ENCODE measurements at regions not wholly inside any gene's neighbourhood (a gene's known extent, or its start where the extent isn't known, plus 50 kb on each side); places are given as distances from the start of the nearest gene placed in this dataset.

DNA sequence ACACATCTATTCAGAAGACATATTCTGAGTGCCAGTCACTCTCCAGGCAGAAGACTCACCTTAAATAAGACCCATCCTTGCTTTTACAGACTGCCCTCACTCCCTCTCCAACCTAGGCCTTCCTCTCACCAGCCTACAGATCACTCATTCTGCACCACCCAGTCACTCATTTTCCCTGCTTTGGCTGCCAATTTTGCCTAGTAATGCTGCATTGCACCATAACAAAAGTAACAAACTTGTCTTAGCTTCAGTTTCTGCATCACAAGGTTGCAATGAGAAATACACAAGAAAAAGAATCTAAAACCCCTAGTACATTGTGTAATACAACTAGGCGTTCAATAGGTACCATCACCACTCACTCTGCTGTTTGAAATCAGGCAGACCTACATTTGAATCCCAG is 292.4 kb downstream of the PLPP3 start:
- no peaks in the 10 kb centered on the region for H3K4me1 Mint-ChIP-seq (ENCODE audit: low read depth)
- H3K36me3 Mint-ChIP-seq (ENCODE audit: low read depth), result no peaks in the 10 kb centered on the region
- H3K27me3 Mint-ChIP-seq (ENCODE audit: low read depth), result no peaks in the 10 kb centered on the region
- no peak overlapping the region for H3K4me3 Mint-ChIP-seq
- H3K27ac Mint-ChIP-seq, result no peak overlapping the region
- H3K9me3 Mint-ChIP-seq, result no peaks in the 10 kb centered on the region

DNA sequence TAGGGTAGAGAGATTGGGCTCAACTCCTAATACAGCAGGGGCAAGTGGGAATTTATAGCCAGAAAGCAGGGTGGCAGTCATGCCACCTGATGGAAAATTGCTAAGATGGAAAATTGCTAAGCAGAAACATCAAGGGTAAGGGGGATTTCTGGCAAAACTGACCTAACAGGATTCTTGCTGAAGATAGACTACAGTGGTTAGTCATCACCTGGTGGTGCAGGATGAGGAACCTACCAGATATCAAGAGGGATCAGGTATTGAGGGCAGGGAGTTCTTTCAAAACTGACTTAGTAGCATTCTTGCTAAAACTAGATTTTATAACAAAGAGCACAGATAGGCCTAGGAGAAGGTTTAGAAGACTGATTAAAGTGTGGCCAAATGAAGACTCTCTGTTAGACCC is 292.9 kb downstream of the PLPP3 start:
- no peaks in the 10 kb centered on the region for H3K36me3 Mint-ChIP-seq (ENCODE audit: low read depth)
- no peaks in the 10 kb centered on the region for H3K27me3 Mint-ChIP-seq (ENCODE audit: low read depth)
- H3K4me1 Mint-ChIP-seq (ENCODE audit: low read depth), result no peaks in the 10 kb centered on the region
- no peak overlapping the region for H3K27ac Mint-ChIP-seq
- no peak overlapping the region for H3K4me3 Mint-ChIP-seq
- H3K9me3 Mint-ChIP-seq, result no peaks in the 10 kb centered on the region

DNA sequence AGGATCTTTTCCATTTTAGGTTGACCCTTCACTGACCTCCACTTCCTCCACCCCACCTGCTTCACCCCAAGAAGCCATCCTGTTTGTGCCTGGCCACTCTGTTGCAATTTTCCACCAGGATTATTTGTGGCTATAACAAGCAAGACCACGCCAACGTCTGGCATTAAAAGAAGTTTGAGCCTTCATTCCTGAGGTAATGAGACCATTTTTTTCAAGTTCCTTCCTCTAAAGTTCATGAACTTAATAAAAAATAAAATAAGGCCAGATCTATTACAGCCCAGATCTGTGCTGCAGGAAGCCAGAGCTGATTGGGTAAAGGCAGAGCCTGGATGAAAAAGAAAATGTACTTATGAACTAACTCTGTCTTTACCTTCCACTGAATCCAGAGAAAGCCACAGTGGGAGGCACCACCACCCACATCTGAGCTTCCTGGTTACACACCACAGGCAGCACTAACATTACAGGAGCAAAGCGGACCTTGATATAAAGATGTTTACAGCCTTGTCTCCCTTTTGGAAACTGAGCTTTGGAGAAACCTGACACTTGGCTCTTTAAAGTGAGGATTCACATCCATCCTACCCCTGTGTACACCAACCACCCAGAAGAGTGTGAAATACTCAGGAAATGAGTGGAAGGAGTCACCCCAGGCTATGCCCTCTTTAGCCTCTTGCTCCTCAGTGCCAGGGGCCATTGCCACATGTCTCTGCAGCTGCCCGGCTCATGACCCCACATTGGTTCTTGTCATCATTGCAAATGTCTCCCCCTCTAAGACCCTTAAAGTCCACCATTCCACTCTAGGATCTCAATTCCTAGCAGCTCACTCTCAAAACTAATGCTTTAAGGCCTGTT is 293.6 kb downstream of the PLPP3 start:
- Mint-ChIP-seq H3K4me1 (ENCODE audit: low read depth) (no peaks in the 10 kb centered on the region), H3K36me3 (ENCODE audit: low read depth) (no peaks in the 10 kb centered on the region), H3K4me3 (no peak overlapping the region), H3K27me3 (ENCODE audit: low read depth) (no peaks in the 10 kb centered on the region), H3K27ac (no peak overlapping the region), H3K9me3 (no peaks in the 10 kb centered on the region)

DNA sequence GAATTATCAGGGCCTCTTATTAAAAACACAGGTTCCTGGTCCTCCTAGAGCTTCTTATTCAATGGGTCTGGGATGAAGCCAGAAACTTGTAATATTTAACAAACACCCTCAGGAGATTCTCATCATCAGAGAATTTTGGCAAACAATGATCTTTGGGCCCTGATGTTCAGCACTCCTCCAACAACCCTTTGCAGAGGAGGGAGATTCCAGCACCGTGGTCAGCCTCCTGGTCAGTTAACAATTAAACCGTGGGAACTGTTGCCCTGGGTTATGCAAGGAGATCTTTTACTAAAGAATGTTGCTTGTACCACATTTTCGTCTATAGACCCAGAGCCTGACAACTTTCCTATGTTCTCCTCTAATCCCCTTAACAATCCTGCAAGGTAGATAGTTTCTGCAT is 294.4 kb downstream of the PLPP3 start:
- no peaks in the 10 kb centered on the region for H3K4me1 Mint-ChIP-seq (ENCODE audit: low read depth)
- H3K27me3 Mint-ChIP-seq (ENCODE audit: low read depth), result no peaks in the 10 kb centered on the region

DNA sequence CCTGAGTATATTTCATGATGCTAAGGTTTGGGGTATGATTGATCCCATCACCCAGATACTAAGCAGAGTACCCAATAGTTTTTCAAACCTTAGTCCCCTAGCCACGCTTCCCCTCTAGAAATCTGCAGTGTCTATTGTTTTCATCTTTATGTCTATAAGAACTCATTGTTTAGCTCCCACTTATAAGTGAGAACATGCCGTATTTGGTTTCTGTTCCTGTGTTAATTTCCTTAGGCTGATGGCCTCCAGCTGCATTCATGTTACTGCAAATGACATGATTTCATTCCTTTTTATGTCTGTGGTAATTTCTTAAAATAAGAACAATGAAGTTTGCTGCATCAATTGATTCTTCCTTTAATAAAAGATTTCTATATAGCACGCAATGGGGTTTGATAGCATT is 301.3 kb downstream of the PLPP3 start:
- Mint-ChIP-seq H3K27ac (no peak overlapping the region), H3K9me3 (no peaks in the 10 kb centered on the region), H3K27me3 (ENCODE audit: low read depth) (no peaks in the 10 kb centered on the region), H3K4me1 (ENCODE audit: low read depth) (no peaks in the 10 kb centered on the region), H3K36me3 (ENCODE audit: low read depth) (no peaks in the 10 kb centered on the region), H3K4me3 (no peak overlapping the region)

More for the DNA sequence above, 294.4 kb downstream of the PLPP3 start:
- no peak overlapping the region for H3K4me3 Mint-ChIP-seq
- no peak overlapping the region for H3K27ac Mint-ChIP-seq
- no peaks in the 10 kb centered on the region for H3K36me3 Mint-ChIP-seq (ENCODE audit: low read depth)
- no peaks in the 10 kb centered on the region for H3K9me3 Mint-ChIP-seq

DNA sequence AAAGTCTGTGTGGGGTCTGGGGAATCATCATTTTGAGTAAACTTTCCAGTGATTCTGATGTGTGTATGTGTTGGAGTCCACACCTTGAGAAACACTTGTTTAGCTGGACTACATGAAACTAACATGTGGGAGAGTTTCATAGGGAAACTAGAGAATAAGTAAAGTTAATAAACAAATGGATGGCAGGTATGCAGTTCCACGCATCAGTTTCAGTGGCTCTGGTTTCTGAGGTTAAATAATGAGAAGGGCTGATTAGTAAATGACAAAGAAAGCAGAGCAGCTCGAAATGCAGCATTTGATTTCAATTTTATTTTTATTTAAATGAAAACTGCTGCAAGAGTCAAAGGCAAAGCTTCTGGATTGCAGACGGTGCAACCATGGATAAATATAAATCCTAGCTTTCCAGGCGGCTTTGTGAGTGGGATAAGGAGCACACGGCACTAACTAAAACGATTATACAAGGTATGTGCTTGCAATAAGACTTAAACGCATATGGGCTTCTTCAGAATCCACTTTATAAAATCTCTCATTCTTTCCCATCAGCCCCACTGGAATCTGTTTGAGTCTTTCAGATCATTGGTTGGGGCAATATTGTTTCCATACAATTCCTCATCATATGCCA is 310.7 kb downstream of the PLPP3 start:
- Mint-ChIP-seq H3K27ac (no peak overlapping the region), H3K36me3 (ENCODE audit: low read depth) (no peaks in the 10 kb centered on the region)

DNA sequence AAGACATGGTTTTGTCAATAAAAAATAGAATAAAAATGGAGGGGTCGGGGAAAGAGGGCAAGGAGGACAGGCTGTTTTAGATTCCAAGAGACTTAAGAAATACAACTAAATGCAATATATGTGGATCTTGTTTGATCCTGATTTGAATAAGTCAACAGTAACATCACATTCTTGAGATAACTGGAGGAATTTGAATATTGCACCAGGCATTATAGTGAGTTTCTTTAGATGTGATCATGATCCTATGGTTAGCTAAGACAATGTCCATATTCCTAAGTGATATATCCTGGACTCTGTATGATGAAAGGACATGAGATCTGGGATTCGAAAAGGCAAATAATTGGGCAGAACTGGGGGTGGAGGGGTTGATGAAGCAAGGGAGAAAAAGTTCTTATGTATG is 311.8 kb downstream of the PLPP3 start:
- H3K27ac Mint-ChIP-seq, result no peak overlapping the region

More for the DNA sequence above, 310.7 kb downstream of the PLPP3 start:
- no peak overlapping the region for H3K4me3 Mint-ChIP-seq
- no peaks in the 10 kb centered on the region for H3K27me3 Mint-ChIP-seq (ENCODE audit: low read depth)
- no peaks in the 10 kb centered on the region for H3K4me1 Mint-ChIP-seq (ENCODE audit: low read depth)
- H3K9me3 Mint-ChIP-seq, result no peaks in the 10 kb centered on the region

DNA sequence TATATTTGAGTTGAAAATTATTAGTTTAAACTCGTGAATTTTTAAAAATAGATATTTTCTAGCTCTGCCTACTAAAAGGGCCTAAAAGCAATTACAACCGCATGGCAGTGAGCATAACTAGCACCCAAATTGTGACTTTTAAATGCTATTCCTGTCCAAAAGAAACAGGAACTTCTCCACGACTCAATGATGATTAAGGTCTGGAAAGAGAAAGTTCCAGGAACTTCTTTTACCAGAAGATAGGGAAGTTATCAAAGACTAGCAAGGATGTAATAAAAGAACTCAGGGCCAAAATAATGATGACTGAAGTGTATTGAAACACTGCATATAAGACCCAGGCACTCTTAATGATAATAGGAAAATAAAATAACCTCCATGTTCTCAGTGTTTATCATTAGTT is 313.0 kb downstream of the PLPP3 start:
- H3K36me3 Mint-ChIP-seq (ENCODE audit: low read depth), result no peaks in the 10 kb centered on the region
- H3K4me1 Mint-ChIP-seq (ENCODE audit: low read depth), result no peaks in the 10 kb centered on the region
- H3K9me3 Mint-ChIP-seq, result no peaks in the 10 kb centered on the region
- H3K4me3 Mint-ChIP-seq, result no peak overlapping the region
- no peaks in the 10 kb centered on the region for H3K27me3 Mint-ChIP-seq (ENCODE audit: low read depth)
- no peak overlapping the region for H3K27ac Mint-ChIP-seq

More for the DNA sequence above, 311.8 kb downstream of the PLPP3 start:
- Mint-ChIP-seq H3K4me3 (no peak overlapping the region), H3K27me3 (ENCODE audit: low read depth) (no peaks in the 10 kb centered on the region), H3K9me3 (no peaks in the 10 kb centered on the region), H3K36me3 (ENCODE audit: low read depth) (no peaks in the 10 kb centered on the region), H3K4me1 (ENCODE audit: low read depth) (no peaks in the 10 kb centered on the region)

DNA sequence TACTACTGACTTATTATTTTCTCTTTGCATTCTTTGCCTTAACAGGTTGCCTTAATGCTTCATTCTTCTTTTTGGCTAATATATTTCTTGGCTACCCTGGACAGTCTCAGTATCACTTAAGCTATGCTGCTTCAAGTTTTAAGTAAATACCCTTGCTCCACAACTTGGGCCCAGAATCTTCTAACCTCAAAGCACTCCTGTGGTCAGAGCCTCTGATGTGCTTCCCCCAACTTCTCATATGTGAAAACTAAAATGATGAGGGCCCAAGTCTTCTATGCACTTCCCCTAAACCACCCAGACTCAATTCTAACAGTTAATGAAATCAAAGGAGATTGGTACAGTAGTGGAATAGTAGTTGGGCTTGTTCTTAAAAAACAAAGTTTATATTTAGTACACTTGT is 314.1 kb downstream of the PLPP3 start:
- no peaks in the 10 kb centered on the region for H3K9me3 Mint-ChIP-seq
- H3K4me3 Mint-ChIP-seq, result no peak overlapping the region
- no peaks in the 10 kb centered on the region for H3K36me3 Mint-ChIP-seq (ENCODE audit: low read depth)
- H3K27me3 Mint-ChIP-seq (ENCODE audit: low read depth), result no peaks in the 10 kb centered on the region
- H3K27ac Mint-ChIP-seq, result no peak overlapping the region
- H3K4me1 Mint-ChIP-seq (ENCODE audit: low read depth), result no peaks in the 10 kb centered on the region

DNA sequence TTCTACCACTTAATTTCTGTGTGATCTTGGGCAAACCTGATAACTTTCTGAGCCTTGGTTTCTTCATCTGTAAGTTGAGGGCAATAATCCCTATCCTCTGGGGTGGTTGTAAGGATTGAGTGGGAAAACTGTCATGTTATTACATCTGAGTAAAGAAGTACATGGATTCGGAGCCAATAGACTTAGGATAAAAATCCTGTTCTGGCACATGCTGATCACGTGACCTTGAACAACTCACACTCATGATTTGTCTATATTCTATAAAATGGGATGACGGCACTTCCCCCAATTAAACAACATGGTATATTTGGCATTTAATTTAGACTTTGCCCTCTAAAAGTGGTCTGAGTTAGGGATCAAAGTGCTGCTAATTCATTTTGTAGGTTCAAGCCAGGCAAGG is 315.5 kb downstream of the PLPP3 start:
- H3K27me3 Mint-ChIP-seq (ENCODE audit: low read depth), result no peaks in the 10 kb centered on the region
- no peak overlapping the region for H3K4me3 Mint-ChIP-seq

DNA sequence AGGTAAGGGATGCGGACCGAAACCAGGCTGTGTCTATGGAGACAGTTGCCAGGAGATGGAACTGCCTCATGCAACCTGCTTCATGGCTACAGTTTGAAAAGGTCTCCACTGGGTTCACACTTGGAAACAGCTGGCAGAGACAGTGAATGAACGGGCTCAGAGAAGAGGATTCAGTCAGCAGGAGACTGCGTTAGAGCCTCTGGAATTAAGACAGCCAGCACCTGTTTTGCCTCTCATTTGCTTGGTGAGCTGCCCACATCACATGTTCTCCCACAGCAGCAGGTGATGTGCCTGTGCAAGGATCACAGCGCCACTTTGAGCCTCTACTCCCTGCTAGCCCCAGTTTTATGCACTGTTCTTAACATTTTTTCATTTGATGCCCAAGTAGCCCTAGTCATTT is 321.0 kb downstream of the PLPP3 start:
- no peaks in the 10 kb centered on the region for H3K4me1 Mint-ChIP-seq (ENCODE audit: low read depth)
- no peaks in the 10 kb centered on the region for H3K9me3 Mint-ChIP-seq
- no peaks in the 10 kb centered on the region for H3K27me3 Mint-ChIP-seq (ENCODE audit: low read depth)
- no peak overlapping the region for H3K27ac Mint-ChIP-seq
- H3K36me3 Mint-ChIP-seq (ENCODE audit: low read depth), result no peaks in the 10 kb centered on the region
- no peak overlapping the region for H3K4me3 Mint-ChIP-seq

More for the DNA sequence above, 315.5 kb downstream of the PLPP3 start:
- no peaks in the 10 kb centered on the region for H3K9me3 Mint-ChIP-seq
- H3K36me3 Mint-ChIP-seq (ENCODE audit: low read depth), result no peaks in the 10 kb centered on the region
- H3K27ac Mint-ChIP-seq, result no peak overlapping the region
- H3K4me1 Mint-ChIP-seq (ENCODE audit: low read depth), result no peaks in the 10 kb centered on the region

DNA sequence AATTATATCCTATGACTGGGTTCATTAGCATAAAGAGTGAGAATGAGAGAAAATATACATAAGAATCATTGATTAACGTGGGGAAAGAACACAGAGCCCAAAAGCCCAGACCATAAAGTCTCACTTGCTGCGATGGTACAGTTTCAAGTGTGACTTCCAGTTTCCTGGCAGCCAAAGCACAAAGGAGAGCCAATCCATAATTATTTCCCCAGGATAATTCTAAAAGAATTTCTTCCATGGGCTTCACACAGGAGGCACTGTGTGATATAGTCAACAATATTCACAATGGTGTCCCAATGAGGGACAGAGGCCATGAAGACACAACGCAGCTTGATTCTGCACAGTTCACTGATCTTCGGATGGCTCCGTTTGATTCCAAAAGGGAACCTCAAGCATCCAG is 321.6 kb downstream of the PLPP3 start:
- Mint-ChIP-seq H3K4me1 (ENCODE audit: low read depth) (no peaks in the 10 kb centered on the region), H3K27ac (no peak overlapping the region), H3K4me3 (no peak overlapping the region), H3K9me3 (no peaks in the 10 kb centered on the region), H3K36me3 (ENCODE audit: low read depth) (no peaks in the 10 kb centered on the region), H3K27me3 (ENCODE audit: low read depth) (no peaks in the 10 kb centered on the region)

DNA sequence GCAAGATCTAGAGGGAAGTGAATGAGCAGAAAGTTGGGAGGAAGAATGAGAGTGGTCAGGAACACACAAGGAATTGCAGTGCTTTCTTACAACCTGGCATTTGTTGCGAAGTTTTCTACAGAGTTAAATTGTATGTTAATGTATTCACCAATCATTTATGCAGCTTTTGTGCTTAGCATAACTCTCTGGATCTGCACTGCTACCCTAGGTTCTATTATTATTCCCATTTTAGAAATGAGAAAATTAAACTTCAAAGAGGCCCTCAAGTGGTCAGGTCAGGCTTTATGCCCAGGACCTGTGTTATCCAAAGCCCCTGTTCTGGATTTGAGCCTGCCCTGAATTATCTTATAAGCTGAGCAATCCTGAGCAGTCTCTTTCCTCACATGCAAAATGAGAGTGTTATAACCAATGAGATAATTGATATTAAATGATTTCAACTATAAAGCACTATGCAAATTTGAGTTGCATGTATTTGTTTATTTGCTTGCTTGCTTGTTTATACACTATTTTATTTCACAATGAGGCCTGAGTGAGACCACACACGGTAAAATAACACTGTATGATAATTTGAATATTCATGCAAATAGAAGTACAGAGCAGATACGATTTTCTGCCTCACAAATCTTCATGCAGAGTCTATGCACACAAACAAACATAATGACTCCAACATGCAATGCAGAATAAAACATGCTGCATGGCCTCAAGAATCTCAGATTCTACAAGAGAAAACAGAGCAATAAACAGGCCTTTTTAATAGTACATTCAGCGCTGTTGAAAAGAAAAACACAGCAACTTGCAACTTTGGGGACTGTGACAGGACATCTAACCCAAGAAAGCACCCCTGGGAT is 323.0 kb downstream of the PLPP3 start:
- H3K4me3 Mint-ChIP-seq, result no peak overlapping the region
- H3K9me3 Mint-ChIP-seq, result no peaks in the 10 kb centered on the region
- no peaks in the 10 kb centered on the region for H3K36me3 Mint-ChIP-seq (ENCODE audit: low read depth)
- no peaks in the 10 kb centered on the region for H3K27me3 Mint-ChIP-seq (ENCODE audit: low read depth)
- H3K27ac Mint-ChIP-seq, result no peak overlapping the region
- H3K4me1 Mint-ChIP-seq (ENCODE audit: low read depth), result no peaks in the 10 kb centered on the region

DNA sequence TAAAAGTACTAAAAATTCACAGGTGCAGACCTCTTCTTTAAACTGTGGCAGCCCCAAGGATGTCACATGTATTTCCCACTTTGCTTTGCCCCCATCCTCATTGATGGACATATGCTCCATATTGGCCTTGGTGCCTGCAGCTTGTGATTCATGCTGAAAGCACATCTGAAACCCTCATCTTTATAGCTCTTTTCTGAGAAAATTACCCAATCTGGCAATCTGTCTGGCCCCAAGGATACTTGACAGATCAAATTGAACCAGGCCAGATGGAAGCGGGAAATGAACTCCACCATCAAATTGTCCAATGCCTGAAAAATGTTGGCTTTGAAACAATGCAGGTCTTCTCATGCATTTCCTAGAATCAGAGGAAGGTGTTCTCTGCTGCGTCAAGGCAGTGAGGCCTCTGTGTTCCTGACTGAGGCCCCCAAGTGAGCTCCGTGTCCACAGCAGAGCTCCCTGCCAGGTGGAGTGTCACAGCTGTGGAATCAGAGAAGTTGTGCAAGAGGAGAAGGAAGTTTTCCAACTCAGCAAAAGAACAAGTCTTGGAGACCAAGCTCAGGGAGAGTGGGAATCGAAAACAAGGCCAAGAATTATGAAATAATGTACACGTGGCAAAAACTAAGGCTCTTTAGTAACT is 323.7 kb downstream of the PLPP3 start:
- Mint-ChIP-seq H3K27me3 (ENCODE audit: low read depth) (no peaks in the 10 kb centered on the region), H3K4me1 (ENCODE audit: low read depth) (no peaks in the 10 kb centered on the region), H3K27ac (no peak overlapping the region), H3K4me3 (no peak overlapping the region), H3K36me3 (ENCODE audit: low read depth) (no peaks in the 10 kb centered on the region), H3K9me3 (no peaks in the 10 kb centered on the region)

Measured in T-helper 1 cell treated with Interleukin-12 subunit alpha and Interleukin-12 subunit beta and Interleukin-4 antibody, amounts not matched to agents 30 μg/mL and 1 μg/mL, for 36 hours (primary cell).